ENCODE measurements at regions not wholly inside any gene's neighbourhood (a gene's known extent, or its start where the extent isn't known, plus 50 kb on each side); places are given as distances from the start of the nearest gene placed in this dataset. TPM values are rescaled to one million over a fixed set of nuclear protein-coding genes. Genes with fewer than 3 reads are reported as not detected.

- no peak for TF ChIP-seq CTCF (IDR thresholded peaks at IDR 0.05)
- ATAC-seq (ENCODE audit: low FRiP score) (no peak), DNase-seq (ENCODE audit: low spot score) (no peak)
Measured at GRCh38 chr15:93143186-93143585, 54.2 kb upstream of the RGMA start.

- ATAC-seq (ENCODE audit: low FRiP score), result no peak
- DNase-seq (ENCODE audit: low spot score), result no peak
- TF ChIP-seq CTCF (IDR thresholded peaks at IDR 0.05), result no peak
Measured at GRCh38 chr15:93141371-93141794, 52.4 kb upstream of the RGMA start.

- no peak for TF ChIP-seq CTCF (IDR thresholded peaks at IDR 0.05)
- ATAC-seq (ENCODE audit: low FRiP score), result no peak
- no peak for DNase-seq (ENCODE audit: low spot score)
Measured at GRCh38 chr15:93139436-93139835, 50.4 kb upstream of the RGMA start.

- DNase-seq (ENCODE audit: low spot score) (no peak), ATAC-seq (ENCODE audit: low FRiP score) (no peak)
- no peak for TF ChIP-seq CTCF (IDR thresholded peaks at IDR 0.05)
Measured at GRCh38 chr15:93138681-93139250, 49.8 kb upstream of the RGMA start.

Small RNA genes lying in the stretch of these regions (small RNA-seq; reads per million reads assigned to genes)
- gene AC103996.1 (not detected), gene AC112693.2 (not detected)
